GM19351 (cell line): ENCODE measurements at regions not wholly inside any gene's neighbourhood (a gene's known extent, or its start where the extent isn't known, plus 50 kb on each side); places are given as distances from the start of the nearest gene placed in this dataset.

Experiments used
- ATAC-seq: cut with Tn5 transposase; IDR thresholded peaks from one replicate; pipeline ENCODE4 v1.9.1; 2021; ENCODE audit warnings: mild to moderate bottlenecking, moderate library complexity; ENCODE audit not compliant: unreplicated experiment

DNA sequence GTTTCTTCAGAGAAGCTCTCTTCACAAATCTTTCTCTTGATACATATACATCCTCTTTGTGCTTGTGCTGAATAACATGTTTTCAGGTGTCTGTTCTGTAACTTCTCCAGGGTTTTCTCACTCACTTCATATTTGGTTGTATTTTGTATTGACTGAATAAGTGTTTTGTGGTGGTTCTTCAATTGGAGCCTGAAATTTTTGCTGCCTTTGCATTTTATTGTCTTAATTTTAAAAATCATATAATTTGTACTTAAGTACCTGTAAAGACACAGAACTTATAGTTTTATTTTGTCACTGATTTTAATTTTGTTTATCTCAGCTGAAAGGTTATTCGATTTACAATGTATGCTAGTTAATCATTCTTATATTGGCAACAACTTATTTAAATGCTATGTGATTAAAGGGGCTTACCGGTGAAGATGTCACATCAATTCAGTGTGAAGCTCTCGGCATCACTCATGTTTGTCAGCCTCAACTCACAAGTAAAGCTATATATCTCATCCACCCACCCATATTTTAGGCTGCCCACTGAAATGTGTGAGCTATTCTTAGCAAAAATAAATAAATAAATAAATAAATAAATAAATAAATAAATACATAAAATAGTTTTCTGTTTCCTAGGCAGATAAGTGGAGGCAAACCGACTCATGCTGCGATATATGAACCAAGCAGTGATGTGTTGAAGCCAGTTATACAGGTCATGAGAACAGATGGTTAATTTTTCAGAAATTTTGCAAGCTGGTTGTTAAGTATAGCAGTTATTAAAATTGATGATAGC is 76.4 kb upstream of the FSTL5 start:
- no peak for ATAC-seq

- no peak for ATAC-seq
These were observed 73.9 kb upstream of the FSTL5 start for GRCh38 chr4:162237676-162238075.

- no peak for ATAC-seq
These were observed 70.8 kb upstream of the FSTL5 start for GRCh38 chr4:162234595-162234994.

GRCh38 chr4:162232349-162232748 is 68.5 kb upstream of the FSTL5 start:
- ATAC-seq, result no peak

DNA sequence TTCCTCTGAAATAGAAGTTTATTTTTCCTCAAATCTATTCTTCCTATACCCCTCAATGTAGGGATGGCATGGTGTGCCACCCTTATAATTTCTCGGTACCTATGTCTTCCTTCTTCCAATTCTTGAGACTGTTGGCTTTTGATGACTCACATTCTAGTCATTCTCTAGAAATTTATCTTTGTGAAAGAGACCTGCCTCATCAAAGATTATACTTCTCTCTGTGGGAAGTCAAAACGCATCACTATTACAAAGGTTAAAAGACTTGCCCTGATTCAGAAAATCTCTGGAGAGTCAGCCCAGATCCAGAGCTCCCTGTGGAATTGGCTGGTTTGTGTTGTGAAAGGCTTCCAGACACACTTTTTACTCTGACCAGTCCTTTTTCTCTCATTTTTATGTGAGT is 65.9 kb upstream of the FSTL5 start:
- ATAC-seq, result no peak

DNA sequence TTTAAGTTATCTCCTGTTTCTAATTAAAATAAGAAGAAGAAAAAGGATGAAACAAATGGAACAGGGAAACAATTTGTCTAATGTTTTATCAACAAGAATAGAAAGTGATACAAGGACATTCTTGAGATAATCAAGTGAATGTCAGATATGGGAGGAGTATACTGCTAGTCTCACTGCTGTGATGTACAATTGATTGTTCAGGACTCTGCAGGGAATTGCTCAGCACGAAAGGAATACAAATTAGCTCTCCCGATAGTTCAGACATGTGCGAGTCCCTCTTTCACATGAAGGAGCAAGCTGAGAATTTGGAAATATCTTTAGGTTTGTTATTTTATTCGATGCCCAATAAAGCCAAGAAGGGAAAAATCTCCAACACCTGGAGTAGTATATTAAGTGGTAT is 57.3 kb upstream of the FSTL5 start:
- no peak for ATAC-seq
